H1 (cell line): ENCODE measurements at regions not wholly inside any gene's neighbourhood (a gene's known extent, or its start where the extent isn't known, plus 50 kb on each side); places are given as distances from the start of the nearest gene placed in this dataset.

Experiments
- CTCF ChIA-PET: fragments of 300-600 bp; sonication (Branson Sonifier 250); formaldehyde crosslinking; loops from one replicate; lab custom pipeline; 2021; ENCODE audit not compliant: partially characterized antibody; lab: Charles Lee
- POLR2A ChIA-PET: fragments of 300-600 bp; sonication (Branson Sonifier 250); formaldehyde crosslinking; loops from one replicate; lab custom pipeline; 2021; ENCODE audit warnings: inconsistent platforms; ENCODE audit not compliant: partially characterized antibody; lab: Charles Lee
- DNase-seq, 2 experiments: peaks; one replicate each; pipeline versions ENCODE4 v3.0.0 to v3.0.0-alpha.2; 2010 to 2022; ENCODE audit warnings: low spot score in 2 of 2, low read depth in 1 of 2, mixed read lengths in 1 of 2
- FAIRE-seq: peaks from 2 replicates; lab custom pipeline; 2011; peaks lifted over from hg19 to GRCh38; lab: Jason Lieb, UNC
- H2AFZ ChIP-seq: 2 replicates; pipeline ENCODE4 v1.8.1; 2012; ENCODE audit warnings: low read length, inconsistent platforms
- H2AK5ac ChIP-seq: 2 replicates; pipeline ENCODE4 v1.6.1; 2013; ENCODE audit warnings: low read depth, low read length
- H2BK120ac ChIP-seq: replicated peaks from 2 replicates; pipeline ENCODE3; 2013; ENCODE audit warnings: low read depth, low read length, inconsistent platforms
- H2BK12ac ChIP-seq: 2 replicates; pipeline ENCODE4 v1.6.1; 2013; ENCODE audit warnings: low read depth, low read length
- H2BK15ac ChIP-seq: 2 replicates; pipeline ENCODE4 v1.6.1; 2013; ENCODE audit warnings: low read length
- H2BK20ac ChIP-seq: 2 replicates; pipeline ENCODE4 v1.6.1; 2013; ENCODE audit warnings: low read length
- H2BK5ac ChIP-seq: 2 replicates; pipeline ENCODE4 v1.6.1; 2013; ENCODE audit warnings: low read depth, low read length
- H3K14ac ChIP-seq: 2 replicates; pipeline ENCODE4 v1.6.1; 2013; ENCODE audit warnings: inconsistent platforms; ENCODE audit not compliant: insufficient read length
- H3K18ac ChIP-seq: 2 replicates; pipeline ENCODE4 v1.6.1; 2013; ENCODE audit warnings: low read length; ENCODE audit errors: extremely low read depth
- H3K23ac ChIP-seq: 2 replicates; pipeline ENCODE4 v1.6.1; 2013; ENCODE audit warnings: inconsistent platforms; ENCODE audit not compliant: insufficient read length
- H3K23me2 ChIP-seq: 2 replicates; pipeline ENCODE4 v1.6.1; 2013; ENCODE audit warnings: low read depth, low read length
- H3K27ac ChIP-seq: 2 replicates; pipeline ENCODE4 v1.6.1; 2011; ENCODE audit warnings: low read depth, low read length, inconsistent platforms
- H3K27me3 ChIP-seq, 4 experiments: replicated peaks in 1 of 4; 1 replicate in 1 of 4; 2 replicates in 3 of 4; pipeline versions ENCODE4 v1.6.1 to v1.8.1; 2011 to 2013; ENCODE audit warnings: low read length in 3 of 4, mild to moderate bottlenecking in 3 of 4, inconsistent platforms in 2 of 4, mixed read lengths in 2 of 4, moderate library complexity in 1 of 4; ENCODE audit not compliant: control insufficient read depth in 3 of 4, insufficient read depth in 3 of 4; ENCODE audit errors: extremely low read depth in 1 of 4
- H3K36me3 ChIP-seq, 4 experiments: 2 replicates each; pipeline versions ENCODE4 v1.6.1 to v1.8.1; 2011 to 2013; ENCODE audit warnings: mild to moderate bottlenecking in 4 of 4, low read length in 3 of 4, moderate library complexity in 2 of 4, control low read depth in 1 of 4, inconsistent platforms in 1 of 4; ENCODE audit not compliant: insufficient read depth in 4 of 4, control insufficient read depth in 2 of 4
- H3K4ac ChIP-seq: replicated peaks from 2 replicates; pipeline ENCODE3; 2013; ENCODE audit warnings: low read length, low read depth, mixed read lengths, inconsistent platforms; ENCODE audit not compliant: insufficient read length
- H3K4me1 ChIP-seq, 4 experiments: replicated peaks in 1 of 4; 1 replicate in 1 of 4; 2 replicates in 3 of 4; pipeline versions ENCODE4 v1.6.1 to v1.8.1; 2011 to 2013; ENCODE audit warnings: low read length in 3 of 4, inconsistent platforms in 2 of 4, mixed read lengths in 1 of 4; ENCODE audit not compliant: insufficient read depth in 4 of 4, control insufficient read depth in 3 of 4
- H3K4me2 ChIP-seq, 2 experiments: 2 replicates each; pipeline versions ENCODE4 v1.6.1 to v1.8.1; 2011 to 2013; ENCODE audit warnings: low read depth in 2 of 2, low read length in 2 of 2, control low read depth in 1 of 2, inconsistent platforms in 1 of 2, mild to moderate bottlenecking in 1 of 2; ENCODE audit not compliant: insufficient read depth in 1 of 2
- H3K4me3 ChIP-seq, 4 experiments: fragments of 200-600, 300-600 bp in 1 of 4; sonication (generic), shearing (Covaris generic), sonication (Bioruptor Twin) in 1 of 4; 2 replicates each; pipeline versions ENCODE4 v1.5.1 to v1.8.1; 2011 to 2016; ENCODE audit warnings: low read length in 4 of 4, low read depth in 3 of 4, control low read depth in 2 of 4, inconsistent platforms in 2 of 4, mild to moderate bottlenecking in 2 of 4, mixed read lengths in 1 of 4, moderate library complexity in 1 of 4; ENCODE audit not compliant: insufficient read depth in 2 of 4; ENCODE audit errors: extremely low read depth in 1 of 4
- H3K56ac ChIP-seq: replicated peaks from 2 replicates; pipeline ENCODE3; 2013; ENCODE audit warnings: low read depth, mild to moderate bottlenecking, mixed read lengths, low read length, inconsistent platforms; ENCODE audit not compliant: insufficient read length
- H3K79me1 ChIP-seq: 2 replicates; pipeline ENCODE4 v1.6.1; 2013; ENCODE audit warnings: low read depth, low read length, control low read depth
- H3K79me2 ChIP-seq, 2 experiments: 2 replicates each; pipeline versions ENCODE4 v1.6.1 to v1.8.1; 2012 to 2013; ENCODE audit warnings: low read length in 2 of 2, mild to moderate bottlenecking in 2 of 2, inconsistent platforms in 1 of 2; ENCODE audit not compliant: insufficient read depth in 2 of 2, control insufficient read depth in 1 of 2
- H3K9ac ChIP-seq, 4 experiments: replicated peaks in 1 of 4; 1 replicate in 1 of 4; 2 replicates in 3 of 4; pipeline versions ENCODE4 v1.6.1 to v1.8.1; 2011 to 2013; ENCODE audit warnings: low read depth in 3 of 4, low read length in 3 of 4, control low read depth in 2 of 4, mild to moderate bottlenecking in 2 of 4, moderate library complexity in 2 of 4, inconsistent platforms in 1 of 4; ENCODE audit errors: extremely low read depth in 1 of 4
- H3K9me3 ChIP-seq, 2 experiments: 2 replicates each; pipeline versions ENCODE4 v1.6.1 to v1.8.1; 2012 to 2013; ENCODE audit warnings: mild to moderate bottlenecking in 2 of 2, moderate library complexity in 2 of 2, control low read depth in 1 of 2, inconsistent platforms in 1 of 2, low read depth in 1 of 2, low read length in 1 of 2, mixed read lengths in 1 of 2; ENCODE audit not compliant: insufficient read depth in 2 of 2
- H4K20me1 ChIP-seq, 2 experiments: replicated peaks in 1 of 2; 2 replicates each; pipeline versions ENCODE3 to v1.8.1; 2011 to 2013; ENCODE audit warnings: inconsistent platforms in 2 of 2, low read length in 2 of 2, mild to moderate bottlenecking in 1 of 2; ENCODE audit not compliant: insufficient read depth in 2 of 2, control insufficient read depth in 1 of 2
- H4K5ac ChIP-seq: 2 replicates; pipeline ENCODE4 v1.6.1; 2013; ENCODE audit warnings: low read length, low read depth, mixed read lengths, inconsistent platforms; ENCODE audit not compliant: insufficient read length
- H4K8ac ChIP-seq: 2 replicates; pipeline ENCODE4 v1.8.0; 2013; ENCODE audit warnings: mild to moderate bottlenecking, moderate library complexity, low read length, inconsistent platforms; ENCODE audit not compliant: insufficient read depth; ENCODE audit errors: extremely low read depth
- H4K91ac ChIP-seq: replicated peaks from 2 replicates; pipeline ENCODE3; 2013; ENCODE audit warnings: low read length, mixed read lengths, inconsistent platforms; ENCODE audit not compliant: insufficient read length
- CTCF ChIP-seq, 3 experiments: IDR thresholded peaks; 1 replicate in 2 of 3; 2 replicates in 1 of 3; pipeline versions ENCODE4 v1.5.1 to v1.6.1; 2011; ENCODE audit warnings: low read length in 3 of 3, mild to moderate bottlenecking in 3 of 3, inconsistent platforms in 2 of 3, low read depth in 1 of 3, moderate library complexity in 1 of 3; ENCODE audit not compliant: insufficient read depth in 1 of 3; ENCODE audit errors: control extremely low read depth in 1 of 3
- POLR2AphosphoS5 ChIP-seq: IDR thresholded peaks from 2 replicates; pipeline ENCODE4 v1.6.1; 2011; ENCODE audit warnings: low read depth, low read length
- WGBS, 2 experiments: shearing (Covaris generic) in 1 of 2; methylation state at CpG; one replicate each; pipeline versions ENCODE4 v1.1.6 to v1.1.7; 2013 to 2015; ENCODE audit warnings: low lambda C conversion rate in 2 of 2, mixed read lengths in 2 of 2, inconsistent platforms in 1 of 2, low coverage in 1 of 2, missing lambda C conversion rate in 1 of 2; ENCODE audit not compliant: insufficient replicate concordance in 2 of 2, insufficient coverage in 1 of 2, insufficient read length in 1 of 2; ENCODE audit errors: extremely low coverage in 1 of 2, missing lambda C conversion rate in 1 of 2; 5-methylcytosine and 5-hydroxymethylcytosine counted together

- Histone ChIP-seq H2BK120ac (no peak overlapping the region), H2BK12ac (no peak overlapping the region), H3K27me3 (no peaks in the 10 kb centered on the region), H3K4me3 (no peak overlapping the region), H4K20me1 (no peaks in the 10 kb centered on the region), H2BK15ac (no peak overlapping the region), H2AK5ac (no peak overlapping the region), H2BK5ac (no peak overlapping the region), H4K91ac (no peak overlapping the region), H3K23ac (no peak overlapping the region), H3K9me3 (no peaks in the 10 kb centered on the region), H4K5ac (no peak overlapping the region), H3K14ac (no peak overlapping the region), H3K4ac (no peak overlapping the region), H3K4me1 (no peaks in the 10 kb centered on the region), H3K56ac (no peak overlapping the region), H2BK20ac (no peak overlapping the region), H3K79me2 (no peaks in the 10 kb centered on the region), H3K9ac (no peak overlapping the region), H3K27ac (no peak overlapping the region), H3K36me3 (no peaks in the 10 kb centered on the region), H3K23me2 (no peaks in the 10 kb centered on the region; the same call in 1 of the 2 replicates), H2AFZ (no peak overlapping the region), H4K8ac (no peak overlapping the region), H3K79me1 (no peaks in the 10 kb centered on the region), H3K18ac (no peak overlapping the region), H3K4me2 (no peak overlapping the region)
- ChIA-PET POLR2A (interaction anchor here (0.6 kb wide), 1 partner anchor 897 kb away, joined by 3 read pairs; no protein-coding TSS in a partner anchor), CTCF (no interaction called here)
- no peak for DNase-seq
- 94% methylated on average over 2 of the region's 2 CpGs; no CpG with 5 or more reads in 1 of the 2 experiments for whole genome bisulfite sequencing, 2 experiments
- FAIRE-seq: no peak
- no peak for TF ChIP-seq CTCF (IDR thresholded peaks at IDR 0.05; ENCODE audit: control extremely low read depth in 1 of 3, insufficient read depth in 1 of 3, low read depth in 1 of 3, low read length in 3 of 3)
- TF ChIP-seq POLR2AphosphoS5: no peak
Observed at GRCh38 chr5:143947313-143947712, 135.4 kb downstream of the HMHB1 start.
